ENCODE measurements at regions not wholly inside any gene's neighbourhood (a gene's known extent, or its start where the extent isn't known, plus 50 kb on each side); places are given as distances from the start of the nearest gene placed in this dataset.

- TF ChIP-seq CTCF (IDR thresholded peaks at IDR 0.05), result no peak
- TF ChIP-seq IRF2 (CRISPR knock-in tag; IDR thresholded peaks at IDR 0.05; ENCODE audit: borderline replicate concordance, low read depth), result no peak
- no peak for TF ChIP-seq FOXJ3 (CRISPR knock-in tag; IDR thresholded peaks at IDR 0.05; ENCODE audit: borderline replicate concordance)
- no peak for TF ChIP-seq ESRRA (CRISPR knock-in tag; IDR thresholded peaks at IDR 0.05; ENCODE audit: borderline replicate concordance)
- TF ChIP-seq MAX (CRISPR knock-in tag; IDR thresholded peaks at IDR 0.05), result no peak
- no peak for TF ChIP-seq CREB1 (CRISPR knock-in tag; IDR thresholded peaks at IDR 0.05)
Observed at GRCh38 chr11:112620621-112621394, 340.4 kb upstream of the NCAM1 start.

Data from WTC11 (cell line).